GM19452 (cell line): ENCODE measurements at regions not wholly inside any gene's neighbourhood (a gene's known extent, or its start where the extent isn't known, plus 50 kb on each side); places are given as distances from the start of the nearest gene placed in this dataset.
A peak's percentile ranks its signal among the peaks of the same experiment; 100 is the strongest.
"Not testable (repeated sequence)": the region's sequence is repeated elsewhere in the genome, so short reads cannot be mapped to it uniquely, and the experiment has no call there.

ENCODE experiments used
- ATAC-seq: cut with Tn5 transposase; IDR thresholded peaks from one replicate; pipeline ENCODE4 v1.9.1; 2021; ENCODE audit not compliant: unreplicated experiment

DNA sequence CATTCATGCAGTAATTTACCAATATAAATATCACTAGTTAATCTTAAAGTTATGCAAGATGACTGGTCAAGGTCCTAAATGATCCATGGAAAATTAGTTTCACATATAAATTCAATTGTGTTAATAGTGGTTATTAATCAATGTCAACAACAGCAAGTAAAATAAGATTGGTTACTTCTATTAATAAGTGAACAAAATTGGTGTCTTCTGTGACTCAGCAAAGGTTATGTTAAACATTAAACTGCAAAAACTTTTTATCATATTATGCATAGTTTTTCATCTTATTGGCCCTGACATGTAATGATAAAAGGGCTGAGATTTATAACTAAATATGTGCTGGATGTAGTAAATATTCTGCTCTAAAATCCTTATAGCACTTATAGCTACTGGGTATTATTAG lies 359.0 kb upstream of the UBE2E3 start:
- no peak for ATAC-seq

DNA sequence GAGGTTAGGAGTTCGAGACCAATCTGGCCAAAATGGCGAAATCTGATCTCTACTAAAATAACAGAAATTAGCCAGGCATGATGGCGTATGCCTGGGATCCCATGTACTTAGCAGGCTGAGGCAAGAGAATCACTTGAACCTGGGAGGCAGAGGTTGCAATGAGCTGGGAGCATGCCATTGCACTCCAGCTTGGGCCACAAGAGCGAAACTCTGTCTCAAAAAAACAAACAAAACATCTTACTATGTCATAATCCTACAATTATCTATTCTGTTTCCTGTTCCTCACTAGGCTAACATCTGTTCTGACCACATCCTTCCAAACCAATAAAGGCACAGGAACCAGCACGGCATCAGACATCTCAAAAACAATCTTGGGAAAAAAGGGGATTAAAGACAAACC lies 361.8 kb upstream of the UBE2E3 start:
- ATAC-seq, result no peak

DNA sequence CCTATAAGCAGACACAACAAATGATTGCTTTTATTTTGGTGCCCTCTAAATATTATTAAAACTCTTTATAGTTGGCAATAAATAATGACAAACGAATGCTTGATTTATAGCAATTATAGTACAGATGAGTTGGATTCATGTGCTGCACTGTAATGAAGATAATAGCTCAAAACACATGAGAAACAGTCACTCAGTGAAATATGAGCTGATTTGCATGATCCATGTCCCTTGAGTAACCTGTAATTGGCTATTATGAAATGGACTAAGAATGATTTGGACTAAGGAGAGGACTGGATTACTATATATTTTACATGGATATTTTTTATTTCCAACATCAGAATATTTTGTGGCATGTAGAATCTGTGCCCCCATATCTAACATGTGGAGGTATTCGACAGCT lies 365.6 kb upstream of the UBE2E3 start:
- ATAC-seq, result no peak

DNA sequence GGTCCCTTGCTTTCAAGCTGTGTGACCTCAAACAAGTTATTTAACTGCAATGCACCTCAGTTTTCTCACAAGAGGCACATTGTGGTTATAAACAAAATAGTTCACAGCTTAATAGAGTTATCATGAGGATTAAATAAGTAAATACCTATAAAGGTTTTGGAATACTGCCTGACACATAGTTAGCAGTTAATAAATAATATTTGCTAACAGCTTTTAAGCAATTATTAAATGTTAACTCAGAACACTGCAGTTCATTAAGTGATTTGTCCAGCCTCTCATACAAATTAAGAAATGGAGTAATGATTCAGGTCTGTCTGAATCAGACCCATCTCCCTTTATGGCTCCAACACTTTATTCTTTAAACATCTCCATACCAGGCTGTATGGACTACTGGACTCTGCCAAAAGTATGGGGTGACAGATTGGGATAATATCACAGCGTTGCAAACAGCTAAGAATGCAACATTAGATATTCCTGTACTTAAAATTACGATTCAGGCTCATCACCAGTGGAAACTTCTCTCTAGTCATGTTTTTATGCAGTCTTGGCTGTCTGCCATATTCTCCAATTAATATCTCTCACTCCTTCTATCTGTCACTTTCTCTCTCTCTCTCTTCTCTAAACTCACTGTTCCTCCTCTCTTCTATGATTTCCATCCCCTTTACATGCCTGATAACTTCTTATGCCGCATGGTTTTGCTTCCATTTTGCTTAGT lies 370.6 kb upstream of the UBE2E3 start:
- ATAC-seq, result no peak

DNA sequence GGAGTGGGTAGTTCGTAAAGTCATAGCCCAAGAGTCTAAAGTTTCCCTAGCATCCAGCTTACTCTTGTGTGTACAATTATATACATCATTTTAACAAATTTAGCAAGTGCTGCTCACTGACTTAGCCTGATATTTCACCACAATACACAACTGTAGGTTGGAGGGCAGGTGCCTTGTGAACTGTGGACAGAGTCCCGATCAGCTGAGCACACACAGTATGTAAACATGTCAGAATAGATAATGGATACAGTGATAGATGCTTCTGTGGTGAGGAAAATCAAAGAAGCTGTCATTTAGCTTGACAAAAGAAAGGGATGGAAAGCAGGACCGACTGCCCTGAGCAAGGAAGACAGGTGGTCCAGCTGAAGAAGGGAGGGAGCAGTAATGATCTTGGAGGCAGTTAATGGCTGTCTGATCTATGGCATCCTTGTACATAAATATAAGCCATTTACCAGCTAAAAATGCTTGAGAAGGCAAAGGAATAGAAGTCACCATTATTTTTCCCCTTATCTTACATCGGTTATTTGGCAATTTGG lies 372.8 kb upstream of the UBE2E3 start:
- ATAC-seq, result no peak

DNA sequence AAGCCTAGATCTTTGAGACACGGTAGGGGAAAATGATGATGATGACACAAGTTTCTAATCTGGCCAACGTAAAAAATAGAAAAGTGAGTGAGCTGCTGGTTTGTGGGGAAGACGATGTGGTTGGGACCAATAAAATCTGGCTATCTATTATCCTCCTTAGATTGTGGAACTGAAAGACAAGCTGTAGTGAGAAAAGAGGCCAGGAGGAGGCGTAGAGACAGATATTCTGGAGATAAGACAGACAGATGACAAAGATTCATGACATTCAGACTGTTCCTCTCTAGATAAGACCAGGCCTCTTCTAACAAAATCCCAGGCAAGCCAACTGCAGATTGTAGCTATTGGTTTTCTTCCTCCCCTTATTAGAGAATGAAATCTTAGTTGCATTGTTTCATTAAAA lies 376.3 kb upstream of the UBE2E3 start:
- ATAC-seq, result peak; percentile 55

DNA sequence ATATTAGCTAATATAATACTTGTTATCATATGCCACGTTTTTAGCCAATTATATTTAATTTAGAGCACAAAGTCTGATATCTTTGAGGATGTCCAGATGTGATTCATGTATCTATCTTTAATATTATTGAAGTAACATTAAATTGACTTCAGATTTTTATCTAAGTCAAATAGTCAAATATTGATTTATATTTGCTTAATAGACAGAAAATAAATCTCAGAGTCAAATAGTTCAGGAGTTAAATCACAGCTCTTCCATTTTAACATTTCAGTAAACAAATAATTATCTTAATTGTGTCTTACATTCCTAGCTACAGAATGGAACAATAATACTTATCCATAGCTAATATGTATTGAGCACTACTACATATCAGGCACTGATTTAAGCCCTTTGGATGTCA lies 379.4 kb upstream of the UBE2E3 start:
- ATAC-seq, result no peak

DNA sequence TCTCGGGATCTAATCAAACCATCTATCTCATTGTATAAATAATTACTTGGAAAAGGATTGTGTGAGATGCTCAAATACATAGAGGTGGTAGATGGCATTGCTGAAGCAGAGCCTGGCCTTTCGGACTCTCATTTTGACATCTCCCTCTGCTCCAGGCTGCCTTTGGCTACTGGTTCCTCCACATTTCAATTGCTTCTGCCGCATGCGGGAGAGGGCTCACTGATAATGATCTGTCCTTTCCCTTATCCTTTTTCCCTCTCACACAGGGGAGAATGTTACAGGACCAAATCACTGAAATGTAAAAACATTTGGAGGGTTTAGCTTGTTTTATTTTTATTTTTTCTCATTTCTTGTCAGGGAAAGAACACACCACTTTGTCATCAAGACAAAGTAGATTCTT lies 380.6 kb upstream of the UBE2E3 start:
- no peak for ATAC-seq

DNA sequence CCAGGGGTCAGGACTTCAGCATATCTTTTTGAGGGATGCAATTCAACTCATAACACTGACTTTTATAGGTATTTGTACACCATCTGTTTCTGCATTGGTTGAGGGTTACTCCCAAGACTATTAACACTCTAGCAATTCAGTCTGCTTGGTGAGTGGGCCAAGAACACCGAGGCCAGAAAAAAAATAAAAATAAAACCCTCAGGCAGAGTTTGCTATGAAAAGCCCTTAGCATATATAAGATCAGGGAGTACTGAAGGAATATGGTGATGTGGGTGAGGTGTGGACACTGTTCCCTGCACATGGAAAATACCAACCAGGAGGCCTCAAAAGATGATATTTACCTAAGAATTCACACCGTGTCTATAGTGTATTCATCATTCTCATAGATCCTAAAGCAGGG lies 383.2 kb upstream of the UBE2E3 start:
- ATAC-seq, result no peak

DNA sequence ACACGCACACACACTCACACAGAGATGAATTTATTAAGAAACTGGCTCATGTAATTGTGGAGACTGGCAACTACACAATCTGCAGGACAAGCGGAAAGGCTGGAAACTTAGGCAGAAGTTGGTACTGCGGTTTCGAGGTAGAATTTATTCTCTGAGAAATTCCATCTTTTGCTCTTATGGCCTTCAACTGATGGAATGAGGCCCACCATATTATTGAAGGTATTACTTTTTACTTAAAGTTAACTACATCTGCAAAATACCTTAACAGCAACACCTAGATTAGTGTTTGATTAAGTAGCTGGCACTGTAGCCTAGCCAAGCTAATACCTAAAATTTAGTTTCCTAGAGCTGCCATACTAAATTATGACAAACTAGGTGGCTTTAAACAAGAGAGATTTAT lies 384.0 kb upstream of the UBE2E3 start:
- no peak for ATAC-seq

DNA sequence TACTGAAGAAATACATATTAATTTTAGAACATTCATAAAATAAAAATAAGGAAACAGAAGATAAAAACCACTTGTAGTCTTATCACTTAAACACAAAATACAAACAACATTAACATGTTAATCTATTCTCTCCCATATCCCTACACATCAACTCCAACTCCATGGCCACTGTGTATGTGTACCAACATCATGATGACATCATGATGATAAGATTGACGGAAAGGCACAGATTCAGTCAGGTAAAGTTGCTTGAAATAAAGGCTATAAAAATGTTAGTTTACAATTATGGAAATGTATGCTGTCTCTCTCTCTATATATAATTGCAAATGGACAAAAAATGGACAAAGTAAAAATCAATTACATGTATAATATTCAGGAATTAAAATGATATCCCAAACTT lies 388.5 kb upstream of the UBE2E3 start:
- no peak for ATAC-seq

DNA sequence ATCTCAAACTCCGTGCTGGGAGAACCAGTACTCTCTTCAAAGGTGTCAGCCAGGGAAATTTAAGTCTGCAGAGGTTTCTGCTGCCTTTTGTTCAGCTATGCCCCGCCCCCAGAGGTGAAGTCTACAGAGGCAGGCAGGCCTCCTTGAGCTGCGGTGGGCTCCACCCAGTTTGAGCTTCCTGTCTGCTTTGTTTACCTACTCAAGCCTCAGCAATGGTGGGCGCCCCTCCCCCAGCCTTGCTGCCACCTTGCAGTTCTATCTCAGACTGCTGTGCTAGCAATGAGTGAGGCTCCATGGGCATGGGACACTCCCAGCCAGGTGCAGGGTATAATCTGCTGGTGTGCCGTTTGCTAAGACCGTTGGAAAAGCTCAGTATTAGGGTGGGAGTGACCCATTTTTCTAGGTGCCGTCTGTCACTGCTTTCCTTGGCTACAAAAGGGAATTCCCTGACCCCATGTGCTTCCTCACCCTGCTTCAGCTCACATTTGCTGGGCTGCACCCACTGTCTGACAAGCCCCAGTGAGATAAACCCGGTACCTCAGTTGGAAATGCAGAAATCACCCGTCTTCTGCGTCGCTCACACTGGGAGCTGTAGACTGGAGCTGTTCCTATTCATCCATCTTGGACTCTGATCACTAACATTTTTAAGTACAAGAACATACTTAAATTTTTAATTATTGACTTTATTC lies 389.2 kb upstream of the UBE2E3 start:
- ATAC-seq, result not testable (repeated sequence)

DNA sequence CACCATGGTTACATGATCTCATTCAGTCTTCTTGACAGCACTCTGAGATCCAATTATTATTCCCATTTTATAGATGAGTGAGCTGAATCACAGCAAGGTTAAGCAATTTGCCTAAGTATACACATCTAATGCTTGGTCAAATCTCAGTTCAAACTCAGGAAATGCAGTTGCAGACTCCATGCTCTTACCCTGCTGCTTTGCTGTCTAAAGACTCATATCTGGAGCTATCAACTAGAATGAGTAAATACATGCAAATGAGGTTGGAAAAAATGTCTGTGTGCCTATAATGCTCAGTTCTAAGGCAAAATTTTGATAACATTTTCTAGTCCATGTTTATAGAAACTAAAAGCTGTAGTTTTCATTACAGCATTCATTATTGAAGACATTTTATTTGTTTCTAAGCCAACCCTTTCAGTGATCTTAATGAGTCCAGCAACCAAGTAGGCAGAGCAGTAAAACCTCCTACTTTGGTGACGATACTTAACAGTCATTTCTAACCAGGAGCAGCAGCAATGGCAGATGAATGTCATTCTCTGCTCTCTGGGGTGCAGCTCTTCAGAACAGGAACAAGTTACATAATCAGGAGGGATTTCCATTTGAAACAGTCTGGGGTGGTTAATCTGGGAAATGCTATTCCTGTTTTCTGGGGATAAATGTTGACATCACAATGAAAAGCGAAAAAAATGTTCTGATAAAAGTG lies 396.8 kb upstream of the UBE2E3 start:
- ATAC-seq, result no peak

DNA sequence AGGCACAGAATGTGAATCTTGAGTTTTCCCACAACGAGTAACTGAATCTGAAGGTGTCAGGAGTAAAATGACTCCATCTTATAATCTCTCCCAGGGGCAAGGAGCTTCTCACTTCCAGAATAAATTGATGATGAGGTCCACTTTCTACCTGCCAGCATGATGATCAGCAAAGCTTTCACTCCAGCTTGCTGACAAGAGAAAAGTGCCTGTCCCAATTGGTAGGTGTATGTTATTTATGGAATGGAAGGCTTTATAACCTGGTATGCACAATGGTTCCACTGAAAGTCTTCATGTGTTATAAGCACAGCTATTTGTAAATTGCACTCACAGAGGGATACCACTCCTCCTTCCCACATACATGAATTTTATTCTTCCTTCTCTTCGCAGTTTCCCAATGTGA lies 401.0 kb upstream of the UBE2E3 start:
- no peak for ATAC-seq

DNA sequence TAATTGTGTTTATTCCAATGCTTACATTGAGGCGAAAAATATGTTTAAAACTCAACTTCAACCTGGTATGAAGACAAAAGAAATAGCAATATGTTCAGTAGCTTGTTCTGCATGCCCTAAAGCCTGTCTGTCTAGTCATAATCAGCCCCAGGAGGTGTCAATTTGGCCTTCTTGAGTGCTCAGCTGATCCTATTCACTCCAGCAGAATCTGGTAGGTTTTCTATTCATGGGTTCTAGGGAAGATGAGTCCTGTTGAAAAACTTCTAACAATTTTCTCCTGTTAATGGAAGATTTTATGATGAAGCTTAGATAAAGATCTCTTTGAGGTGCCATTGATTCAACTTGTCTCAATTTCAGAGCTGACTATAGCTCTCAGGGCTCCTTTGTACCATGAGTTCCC lies 402.0 kb upstream of the UBE2E3 start:
- ATAC-seq, result no peak

DNA sequence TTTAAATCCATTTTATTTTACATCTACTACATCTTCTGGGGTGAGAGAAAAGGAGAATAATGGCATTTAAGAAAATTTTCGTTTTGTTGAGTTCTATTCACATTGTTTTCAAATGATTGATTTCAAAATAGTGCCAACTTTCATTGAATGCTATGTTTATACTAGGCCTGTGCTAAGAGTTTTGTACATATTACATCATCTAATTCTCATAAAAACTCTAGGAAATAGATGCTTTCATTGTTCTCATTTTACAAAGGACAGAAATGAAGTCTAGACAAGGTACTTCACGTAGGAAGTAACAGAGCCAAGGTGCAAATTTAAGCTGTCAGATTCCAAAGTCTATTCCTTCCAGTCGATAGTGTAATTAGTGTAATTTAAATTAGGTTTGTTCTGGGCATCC lies 402.8 kb upstream of the UBE2E3 start:
- ATAC-seq, result no peak

DNA sequence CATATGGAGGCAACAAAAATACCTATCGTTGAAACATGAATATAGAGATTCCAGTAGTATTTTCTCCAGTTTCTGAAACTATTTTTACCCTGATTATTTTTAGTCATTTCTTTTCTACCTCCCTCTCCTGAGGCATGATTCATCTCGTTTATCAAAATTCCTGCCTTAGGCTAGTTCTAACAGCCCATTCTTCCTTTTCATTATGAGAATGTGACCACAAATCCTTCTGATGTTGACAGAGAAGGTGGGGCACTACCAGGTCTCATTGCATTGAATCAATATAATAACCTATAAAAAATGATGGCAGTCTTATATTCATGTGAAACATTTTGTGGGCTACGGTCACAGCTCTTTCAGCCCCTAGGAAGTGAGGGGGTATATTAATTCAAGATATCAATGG lies 406.5 kb upstream of the UBE2E3 start:
- no peak for ATAC-seq

DNA sequence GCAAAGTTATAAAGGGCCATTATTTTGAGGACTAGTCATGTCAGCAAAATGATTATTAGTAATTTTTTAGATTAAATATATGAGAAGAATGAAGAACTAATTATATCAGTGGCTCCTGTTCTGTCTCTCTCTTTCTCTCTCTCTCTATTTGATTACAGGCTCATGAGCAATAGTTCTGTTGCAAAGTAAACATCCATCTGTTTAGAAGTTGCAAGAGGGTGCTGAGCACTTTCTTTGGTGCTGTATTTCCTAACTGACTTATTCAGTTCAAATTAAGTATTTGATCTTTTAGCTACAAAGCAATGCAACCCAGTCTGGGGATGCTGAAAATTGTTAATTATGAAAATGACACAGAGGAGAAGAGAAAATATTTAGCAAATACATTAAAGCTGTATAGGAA lies 408.1 kb upstream of the UBE2E3 start:
- no peak for ATAC-seq

DNA sequence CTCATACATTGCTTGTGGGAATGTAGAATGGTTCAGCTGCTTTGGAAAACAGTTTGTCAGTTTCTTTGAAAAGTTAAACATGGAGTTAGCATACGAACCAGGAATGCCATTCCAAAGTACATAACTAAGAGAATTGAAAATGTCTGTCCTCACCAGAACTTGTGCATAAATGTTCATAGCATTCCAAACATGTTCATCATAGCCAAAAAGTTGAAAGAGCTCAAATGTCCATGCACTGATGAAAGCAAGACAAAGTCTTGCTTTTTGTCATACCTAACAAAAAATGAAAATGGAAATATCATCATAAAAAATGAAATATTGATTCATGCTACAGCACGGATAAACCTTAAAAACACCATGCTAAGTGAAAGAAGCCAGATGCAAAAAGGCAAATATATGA lies 408.8 kb upstream of the UBE2E3 start:
- ATAC-seq, result no peak

DNA sequence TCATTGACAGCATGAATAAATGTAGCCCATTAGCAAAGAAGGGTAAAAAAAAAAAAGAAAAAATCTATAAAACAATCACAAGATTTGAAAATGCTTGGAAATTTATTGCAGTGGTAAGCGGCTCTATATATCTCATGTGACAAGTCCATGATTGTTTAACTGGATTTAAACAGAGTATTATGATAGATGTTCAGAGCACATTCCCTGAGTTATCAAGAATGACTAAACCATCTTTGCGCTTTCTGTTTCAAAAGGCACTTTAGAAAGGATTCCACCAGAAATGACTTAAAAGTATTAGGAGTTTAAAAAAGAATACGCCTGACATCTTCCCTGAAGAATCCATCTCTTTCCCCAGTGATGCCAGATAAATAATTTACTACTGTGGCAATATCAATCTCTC lies 409.5 kb upstream of the UBE2E3 start:
- ATAC-seq, result no peak

DNA sequence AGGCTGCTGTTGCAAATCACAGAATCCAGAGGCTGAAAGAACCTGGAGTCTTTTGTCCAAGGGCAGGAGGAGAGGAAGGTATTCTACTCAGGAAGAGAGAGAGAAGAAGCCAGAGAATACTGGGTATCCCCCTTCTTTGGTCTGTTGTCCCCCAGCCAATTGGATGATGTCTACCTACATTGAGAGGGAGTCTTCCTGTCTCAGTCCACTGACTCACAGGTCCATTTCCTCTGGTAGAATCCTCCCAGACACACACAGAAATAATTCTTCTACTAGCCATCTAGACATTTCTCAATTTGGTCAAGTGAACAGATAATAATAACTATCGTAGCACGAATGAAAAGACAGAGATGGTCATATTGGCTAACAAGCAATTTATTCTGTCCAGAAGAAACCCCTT lies 416.4 kb upstream of the UBE2E3 start:
- ATAC-seq, result no peak

DNA sequence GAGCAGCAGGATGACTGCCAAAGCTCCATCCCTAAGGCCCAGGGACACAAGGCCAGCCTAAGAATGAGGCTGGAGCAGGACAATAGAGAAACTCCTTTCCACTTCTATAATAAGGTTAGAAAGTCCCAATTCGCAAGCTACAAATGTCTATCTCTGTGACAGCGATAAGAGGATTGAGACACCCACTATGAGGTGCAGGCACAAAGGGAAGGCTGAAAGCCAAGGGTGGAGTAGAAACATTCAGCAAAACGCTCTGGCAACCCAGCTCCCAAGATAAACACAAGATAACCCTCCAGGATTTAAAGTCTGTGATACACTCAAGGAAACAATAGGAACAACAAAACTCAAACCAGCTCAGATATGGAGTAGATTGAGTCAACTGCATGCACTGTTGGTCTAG lies 418.0 kb upstream of the UBE2E3 start:
- ATAC-seq, result no peak
